Peyer's patch (tissue), 4 donors: ENCODE measurements at regions not wholly inside any gene's neighbourhood (a gene's known extent, or its start where the extent isn't known, plus 50 kb on each side); places are given as distances from the start of the nearest gene placed in this dataset.

ENCODE experiments used
- CTCF ChIP-seq, 6 experiments: fragments of 450-650 bp in 4 of 6; fragments of 200-600 bp in 2 of 6; sonication (generic) in 1 of 6; IDR thresholded peaks; one replicate each; pipeline ENCODE4 v1.5.1; 2017 to 2019; ENCODE audit warnings: antibody characterized with exemption in 6 of 6, mild to moderate bottlenecking in 3 of 6, moderate library complexity in 1 of 6
- POLR2A ChIP-seq, 2 donors: fragments of 450-650 bp; IDR thresholded peaks; one replicate each; pipeline ENCODE4 v1.5.1; 2017; ENCODE audit warnings: antibody characterized with exemption in 2 of 2, mild to moderate bottlenecking in 2 of 2, moderate library complexity in 2 of 2

- TF ChIP-seq CTCF (IDR thresholded peaks at IDR 0.05) (no peak), POLR2A (IDR thresholded peaks at IDR 0.05) (no peak)
Measured at GRCh38 chr4:53906606-53907190, 157.7 kb downstream of the CHIC2 start.
